GM18498 (cell line): ENCODE measurements at regions not wholly inside any gene's neighbourhood (a gene's known extent, or its start where the extent isn't known, plus 50 kb on each side); places are given as distances from the start of the nearest gene placed in this dataset.
"Not testable (repeated sequence)": the region's sequence is repeated elsewhere in the genome, so short reads cannot be mapped to it uniquely, and the experiment has no call there.

Experiments used
- ATAC-seq: cut with Tn5 transposase; IDR thresholded peaks from one replicate; pipeline ENCODE4 v1.9.1; 2021; ENCODE audit warnings: mild to moderate bottlenecking, moderate library complexity; ENCODE audit not compliant: unreplicated experiment

GRCh38 chr13:83162493-83162892 is 719.8 kb downstream of the SLITRK1 start:
- no peak for ATAC-seq

- ATAC-seq = no peak
These were observed 728.4 kb downstream of the SLITRK1 start for GRCh38 chr13:83153848-83154247.

DNA sequence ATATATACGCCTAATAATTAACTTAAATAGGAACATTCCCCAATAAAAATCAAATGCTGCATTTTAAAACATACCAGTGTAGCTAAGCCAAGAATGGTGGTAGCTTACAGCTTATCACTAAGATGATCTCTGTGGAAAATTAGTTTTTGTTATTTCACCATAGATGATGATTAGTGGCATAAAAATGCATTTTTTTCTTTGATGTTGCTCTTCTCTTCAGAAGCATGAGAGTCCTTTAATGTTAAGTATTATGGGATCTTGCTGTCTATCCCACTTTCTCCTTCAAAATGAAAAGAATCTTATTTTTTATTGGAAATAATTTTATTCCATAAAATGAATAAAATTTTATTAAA is 731.0 kb downstream of the SLITRK1 start:
- no peak for ATAC-seq

- no peak for ATAC-seq
These were observed 731.5 kb downstream of the SLITRK1 start for GRCh38 chr13:83150616-83151307.

DNA sequence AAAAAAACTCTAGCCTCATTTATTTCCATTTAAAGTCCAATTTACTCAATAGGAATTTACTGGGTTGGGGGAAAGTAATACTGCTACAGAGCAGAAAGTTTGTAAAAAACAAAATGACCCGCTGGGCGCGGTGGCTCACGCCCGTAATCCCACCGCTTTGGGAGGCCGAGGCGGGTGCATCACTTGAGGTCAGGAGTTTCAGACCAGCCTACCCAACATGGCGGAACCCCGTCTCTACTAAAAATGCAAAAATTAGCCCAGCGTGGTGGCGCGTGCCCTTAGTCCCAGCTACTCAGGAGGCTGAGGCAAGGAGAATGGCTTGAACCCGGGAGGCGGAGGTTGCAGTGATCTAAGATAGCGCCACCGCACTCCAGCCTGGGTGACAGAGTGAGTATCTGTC is 745.6 kb downstream of the SLITRK1 start:
- ATAC-seq = no peak

- ATAC-seq = no peak
These were observed 756.5 kb downstream of the SLITRK1 start for GRCh38 chr13:83125791-83126190.

DNA sequence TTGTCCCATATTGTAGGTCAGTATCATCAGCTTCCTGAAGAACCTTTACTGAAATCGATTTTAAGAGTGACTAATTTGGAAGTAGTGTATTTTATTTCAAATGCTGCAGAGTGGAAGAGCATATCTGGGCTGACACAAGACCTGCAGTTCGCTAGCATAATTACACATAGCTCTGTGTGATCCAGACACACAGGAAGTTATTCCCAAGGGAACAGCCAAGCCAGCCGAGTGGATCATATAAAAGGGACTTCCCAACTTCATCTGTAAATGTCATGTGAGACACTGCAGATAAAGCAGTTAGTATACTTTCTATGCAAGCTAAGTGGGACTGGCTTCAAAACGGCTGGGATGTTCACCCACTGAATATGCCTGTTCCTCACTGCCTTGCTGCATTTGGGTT is 760.4 kb downstream of the SLITRK1 start:
- no peak for ATAC-seq

DNA sequence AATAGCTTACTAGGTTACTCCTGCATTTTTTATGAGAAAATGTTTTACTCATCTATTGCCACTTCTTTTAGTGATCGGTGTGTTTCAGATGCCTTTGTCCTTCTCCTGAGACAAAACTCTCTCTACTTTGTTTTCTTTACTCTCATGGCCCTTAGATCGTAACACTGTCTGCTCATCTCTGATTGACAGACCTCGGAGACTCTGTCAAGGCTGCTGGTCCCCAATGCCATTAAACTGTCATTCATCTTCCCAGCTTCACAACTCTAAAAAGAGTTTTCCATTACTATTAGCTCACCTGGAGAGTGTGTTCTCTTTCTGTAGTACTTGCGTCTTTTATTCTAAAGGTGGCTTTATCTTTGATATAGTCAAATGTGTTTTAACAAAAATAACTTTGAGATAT is 765.2 kb downstream of the SLITRK1 start:
- no peak for ATAC-seq

GRCh38 chr13:83101574-83102247 is 780.6 kb downstream of the SLITRK1 start:
- ATAC-seq = not testable (repeated sequence)

DNA sequence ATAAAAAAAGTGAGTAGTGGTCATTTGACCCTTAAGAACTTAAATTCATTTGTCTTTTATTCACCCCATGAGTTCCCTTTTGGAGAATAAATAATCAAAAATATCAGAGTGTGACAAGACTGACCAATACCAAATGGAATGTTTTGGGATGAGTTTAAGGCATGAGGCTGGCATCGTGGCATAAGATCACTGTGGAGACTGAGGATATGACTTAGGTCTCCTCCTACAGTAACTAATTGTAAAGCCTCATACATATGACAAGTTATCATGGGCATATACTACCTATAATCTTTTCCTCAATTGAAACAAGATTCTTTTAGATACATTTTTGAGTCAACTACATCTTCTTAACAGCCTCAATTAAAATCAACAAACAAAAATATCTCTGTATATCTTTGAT is 782.0 kb downstream of the SLITRK1 start:
- ATAC-seq = no peak

- ATAC-seq = no peak
These were observed 793.4 kb downstream of the SLITRK1 start for GRCh38 chr13:83088858-83089257.

GRCh38 chr13:83086948-83087347 is 795.3 kb downstream of the SLITRK1 start:
- no peak for ATAC-seq

DNA sequence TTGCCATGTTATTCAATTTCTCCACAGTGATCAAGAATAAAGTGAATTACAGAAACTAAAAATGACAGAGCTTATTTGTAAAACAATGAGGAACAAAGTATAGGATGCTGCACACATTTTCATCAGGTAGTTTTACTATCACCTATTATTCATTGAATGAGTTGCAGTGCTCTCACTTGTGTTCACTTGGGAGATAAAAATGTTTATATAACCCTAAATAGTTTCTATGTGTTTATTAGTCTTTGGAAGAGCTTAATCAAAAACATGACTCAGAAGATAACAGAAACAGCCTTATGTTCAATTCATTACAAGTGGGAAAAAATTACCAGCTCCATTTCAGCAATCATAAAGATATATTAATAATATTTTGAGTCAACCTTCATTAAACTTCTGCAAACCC is 796.2 kb downstream of the SLITRK1 start:
- ATAC-seq = no peak

- ATAC-seq = no peak
These were observed 796.9 kb downstream of the SLITRK1 start for GRCh38 chr13:83085186-83085900.

GRCh38 chr13:83077499-83077898 is 804.8 kb downstream of the SLITRK1 start:
- no peak for ATAC-seq

- not testable (repeated sequence) for ATAC-seq
These were observed 808.3 kb downstream of the SLITRK1 start for GRCh38 chr13:83073930-83074329.

DNA sequence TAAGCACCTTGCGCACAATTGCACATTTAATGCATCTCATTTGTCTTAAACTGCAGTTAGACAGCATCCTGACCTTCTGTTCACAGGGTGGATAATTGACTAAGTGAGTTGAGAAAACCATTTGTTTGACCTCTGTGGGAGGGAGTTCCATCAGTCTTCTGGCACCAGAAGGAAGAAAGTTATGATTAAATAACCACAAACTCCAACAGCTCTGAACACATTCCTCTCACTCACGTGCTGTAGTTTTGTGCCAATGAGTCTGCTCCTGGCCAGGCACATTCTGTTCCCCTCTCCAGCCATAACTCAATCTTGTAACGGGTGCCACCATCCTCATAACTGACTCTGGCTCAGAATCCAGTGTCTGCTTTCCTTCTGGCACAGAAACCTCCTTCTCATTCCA is 817.2 kb downstream of the SLITRK1 start:
- ATAC-seq = no peak

DNA sequence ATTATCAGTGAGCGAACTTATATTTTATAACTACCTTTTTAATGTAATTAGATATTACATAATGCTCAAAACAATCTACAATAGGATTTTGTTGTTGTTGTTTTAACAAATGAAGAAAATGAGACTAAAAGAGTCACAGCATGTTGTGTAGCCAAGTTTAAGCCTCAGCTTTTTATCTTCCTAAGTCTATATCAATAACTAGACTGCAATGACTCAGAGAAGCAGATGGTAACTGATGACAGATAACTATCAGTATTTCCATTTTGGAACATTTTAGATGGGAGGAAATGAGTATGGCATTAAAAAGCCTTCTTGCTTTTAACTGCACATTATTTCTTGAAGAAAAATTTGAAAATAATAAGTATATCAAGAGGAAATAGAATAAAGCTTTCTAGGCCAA is 825.2 kb downstream of the SLITRK1 start:
- no peak for ATAC-seq

- no peak for ATAC-seq
These were observed 826.0 kb downstream of the SLITRK1 start for GRCh38 chr13:83056269-83056668.

DNA sequence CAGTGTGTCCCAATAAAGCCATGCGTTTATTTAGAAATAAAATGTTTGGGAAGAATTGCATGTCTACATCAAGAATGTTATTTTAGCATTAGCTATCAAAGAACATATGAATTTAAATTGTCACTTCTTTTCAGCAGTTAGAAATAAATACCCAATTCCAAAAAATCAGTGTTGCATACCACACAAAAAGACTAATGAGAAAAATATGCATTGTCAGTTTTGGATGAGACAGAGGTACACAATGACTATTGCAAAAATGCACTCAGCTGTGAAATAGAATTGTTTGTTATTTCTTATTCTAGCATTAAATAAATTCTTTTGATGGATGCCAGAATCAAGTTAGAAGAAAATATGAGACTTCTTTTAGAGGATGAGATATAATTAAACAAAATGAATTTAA is 833.9 kb downstream of the SLITRK1 start:
- ATAC-seq = no peak

- no peak for ATAC-seq
These were observed 857.2 kb downstream of the SLITRK1 start for GRCh38 chr13:83024955-83025594.

DNA sequence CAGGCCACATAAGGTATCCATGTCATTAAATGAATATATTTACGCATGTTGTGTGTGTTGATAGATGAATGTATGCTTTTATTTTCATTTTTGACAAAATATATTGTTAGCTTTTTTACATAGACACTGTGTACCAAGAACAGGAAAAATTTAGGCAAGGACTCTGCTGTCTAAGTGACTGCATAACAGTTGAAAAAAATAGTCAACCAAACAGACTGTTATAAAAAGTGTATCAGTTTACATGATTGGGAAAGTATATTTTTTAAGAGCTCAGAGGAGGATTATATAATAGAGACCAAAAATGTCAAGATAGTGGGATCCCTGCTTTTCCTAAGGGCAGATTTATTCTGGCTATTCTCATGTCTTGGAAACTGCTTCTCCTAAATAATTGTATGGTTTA is 858.0 kb downstream of the SLITRK1 start:
- no peak for ATAC-seq
